HG02973 (cell line): ENCODE measurements at regions not wholly inside any gene's neighbourhood (a gene's known extent, or its start where the extent isn't known, plus 50 kb on each side); places are given as distances from the start of the nearest gene placed in this dataset.

Source experiments
- ATAC-seq: cut with Tn5 transposase; IDR thresholded peaks from one replicate; pipeline ENCODE4 v1.9.1; 2021; ENCODE audit warnings: moderate library complexity; ENCODE audit not compliant: unreplicated experiment

GRCh38 chr14:84001023-84001422 lies 1528.9 kb upstream of the FLRT2 start:
- ATAC-seq: no peak

- ATAC-seq: no peak
Measured at GRCh38 chr14:84003346-84003745, 1526.6 kb upstream of the FLRT2 start.

GRCh38 chr14:84006643-84007155 lies 1523.2 kb upstream of the FLRT2 start:
- ATAC-seq: no peak

- ATAC-seq: no peak
Measured at GRCh38 chr14:84013424-84013823, 1516.5 kb upstream of the FLRT2 start.

- ATAC-seq: no peak
Measured at GRCh38 chr14:84017495-84017894, 1512.4 kb upstream of the FLRT2 start.

- ATAC-seq: no peak
Measured at GRCh38 chr14:84021433-84021832, 1508.5 kb upstream of the FLRT2 start.

- ATAC-seq: no peak
Measured at GRCh38 chr14:84024231-84024820, 1505.6 kb upstream of the FLRT2 start.

- ATAC-seq: no peak
Measured at GRCh38 chr14:84025106-84026012, 1504.6 kb upstream of the FLRT2 start.

GRCh38 chr14:84027351-84027750 lies 1502.6 kb upstream of the FLRT2 start:
- no peak for ATAC-seq

GRCh38 chr14:84028080-84028604 lies 1501.8 kb upstream of the FLRT2 start:
- ATAC-seq: no peak

GRCh38 chr14:84029246-84029645 lies 1500.7 kb upstream of the FLRT2 start:
- ATAC-seq: no peak

- ATAC-seq: no peak
Measured at GRCh38 chr14:84029720-84030119, 1500.2 kb upstream of the FLRT2 start.

GRCh38 chr14:84036840-84037239 lies 1493.1 kb upstream of the FLRT2 start:
- ATAC-seq: no peak

GRCh38 chr14:84037593-84037992 lies 1492.4 kb upstream of the FLRT2 start:
- no peak for ATAC-seq

- no peak for ATAC-seq
Measured at GRCh38 chr14:84040101-84040500, 1489.8 kb upstream of the FLRT2 start.

GRCh38 chr14:84041421-84041820 lies 1488.5 kb upstream of the FLRT2 start:
- ATAC-seq: no peak

- no peak for ATAC-seq
Measured at GRCh38 chr14:84042992-84043391, 1487.0 kb upstream of the FLRT2 start.

- no peak for ATAC-seq
Measured at GRCh38 chr14:84064316-84065125, 1465.4 kb upstream of the FLRT2 start.

- ATAC-seq: no peak
Measured at GRCh38 chr14:84065811-84066210, 1464.1 kb upstream of the FLRT2 start.

GRCh38 chr14:84068288-84068687 lies 1461.7 kb upstream of the FLRT2 start:
- no peak for ATAC-seq

- ATAC-seq: no peak
Measured at GRCh38 chr14:84071061-84071460, 1458.9 kb upstream of the FLRT2 start.
